Brain pericyte (primary cell): ENCODE measurements at regions not wholly inside any gene's neighbourhood (a gene's known extent, or its start where the extent isn't known, plus 50 kb on each side); places are given as distances from the start of the nearest gene placed in this dataset.
"Not testable (repeated sequence)": the region's sequence is repeated elsewhere in the genome, so short reads cannot be mapped to it uniquely, and the experiment has no call there.

Experiments
- DNase-seq: peaks from one replicate; pipeline ENCODE4 v3.0.0-alpha.2; 2012; ENCODE audit warnings: low read depth, low spot score

DNA sequence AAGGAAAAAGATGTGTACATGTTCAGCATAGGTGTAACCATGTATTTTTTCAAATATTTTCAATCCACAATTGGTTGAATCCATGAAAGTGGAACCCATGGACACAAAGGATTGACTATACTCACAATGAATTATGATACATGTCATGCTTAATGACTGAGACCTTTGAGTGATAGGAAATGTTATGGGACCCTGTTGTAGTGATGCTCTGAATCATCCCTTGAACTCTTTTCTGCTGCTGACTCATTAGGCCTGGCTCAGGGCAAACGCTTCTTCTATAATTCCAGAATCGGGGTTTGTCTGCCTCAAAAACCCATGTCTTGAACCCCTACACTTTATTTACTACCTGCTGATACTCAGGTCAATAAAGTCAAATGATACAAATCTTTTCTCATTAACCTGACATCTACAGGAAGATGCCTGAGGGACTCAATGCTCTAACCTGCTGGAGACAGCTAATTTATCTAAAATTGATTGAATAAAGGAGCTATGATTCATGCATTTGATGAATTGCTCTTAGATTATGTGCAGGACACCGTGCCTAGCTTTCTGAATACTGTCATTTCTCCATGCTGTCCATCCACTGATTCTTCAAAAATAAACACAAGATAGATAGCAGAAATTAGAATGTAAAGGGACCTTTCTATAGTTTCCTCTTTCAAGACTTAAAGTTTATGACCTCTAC is 260.1 kb downstream of the PRELID2 start:
- DNase-seq, result no peak

DNA sequence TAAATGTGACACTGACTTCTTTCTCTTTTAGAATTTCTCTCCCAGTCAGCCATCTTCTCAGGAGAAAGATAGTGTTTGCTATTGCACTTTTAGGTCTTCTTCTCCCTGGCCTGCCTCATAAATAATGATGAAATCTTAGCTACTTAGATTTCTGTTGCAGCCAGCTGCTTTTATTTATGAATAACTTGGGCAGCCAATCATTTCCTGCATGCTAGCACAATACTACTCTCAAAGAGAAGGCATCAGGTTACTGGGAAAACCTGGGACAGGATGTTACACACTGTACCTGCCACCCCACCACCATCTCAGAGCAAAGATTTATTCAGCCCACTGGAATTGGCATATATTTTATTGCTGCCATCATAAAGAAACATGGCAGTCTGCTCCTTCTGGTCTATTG is 266.6 kb downstream of the PRELID2 start:
- no peak for DNase-seq

DNA sequence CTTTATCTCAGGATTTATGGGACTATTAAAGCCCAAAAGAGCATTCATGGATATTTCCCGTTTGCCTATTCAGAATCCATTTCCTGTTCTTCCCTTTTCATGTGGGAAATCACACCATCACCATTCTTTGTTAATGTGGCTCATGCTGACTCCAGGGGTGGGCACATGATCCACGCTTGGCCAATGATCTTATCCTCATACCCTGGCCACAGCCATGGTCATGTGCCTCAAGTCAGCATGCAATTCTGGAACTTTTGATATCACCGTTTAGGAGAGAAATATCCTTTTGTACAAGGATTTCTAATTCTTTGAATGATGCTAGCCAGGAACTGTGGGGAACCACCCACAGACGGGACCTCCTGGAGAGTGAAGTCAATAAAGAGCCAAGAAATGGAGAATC is 272.2 kb downstream of the PRELID2 start:
- no peak for DNase-seq

DNA sequence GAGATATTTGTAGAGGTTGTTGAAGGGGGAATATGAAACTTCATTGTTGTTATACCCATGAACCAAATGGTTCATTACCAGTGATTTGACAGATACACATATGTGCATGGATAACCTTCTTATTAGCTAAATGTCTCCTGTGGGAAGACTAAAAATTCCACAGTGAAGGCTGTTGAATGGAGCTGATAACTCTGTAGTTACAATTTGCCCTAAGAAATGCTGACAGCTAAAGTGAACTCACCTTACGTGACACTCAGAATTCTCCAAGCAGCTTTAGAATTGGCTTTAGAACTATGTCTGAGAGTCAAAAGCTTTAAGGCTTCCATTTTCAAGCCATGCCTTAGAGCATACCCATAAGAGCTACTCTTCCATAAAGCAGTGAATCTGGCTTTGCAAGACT is 276.9 kb downstream of the PRELID2 start:
- DNase-seq, result no peak

DNA sequence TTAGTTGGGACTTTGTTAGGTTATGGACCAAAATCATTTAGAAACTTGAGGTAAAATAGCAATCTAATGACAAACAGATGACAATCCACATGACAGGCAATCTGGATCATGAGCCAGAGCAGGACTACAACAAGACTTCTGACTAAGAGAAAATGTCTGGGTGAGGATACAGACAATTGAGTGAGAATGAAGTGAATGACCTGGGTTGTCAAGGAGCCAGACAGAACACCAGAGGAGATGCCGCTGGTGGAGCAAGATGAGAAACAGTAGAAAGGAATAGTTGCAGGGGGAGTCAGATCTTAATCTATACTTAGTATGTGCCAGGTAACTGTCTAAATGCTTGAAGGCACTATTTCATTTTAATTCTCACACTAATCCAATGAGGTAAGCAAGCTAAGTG is 277.8 kb downstream of the PRELID2 start:
- DNase-seq, result no peak

DNA sequence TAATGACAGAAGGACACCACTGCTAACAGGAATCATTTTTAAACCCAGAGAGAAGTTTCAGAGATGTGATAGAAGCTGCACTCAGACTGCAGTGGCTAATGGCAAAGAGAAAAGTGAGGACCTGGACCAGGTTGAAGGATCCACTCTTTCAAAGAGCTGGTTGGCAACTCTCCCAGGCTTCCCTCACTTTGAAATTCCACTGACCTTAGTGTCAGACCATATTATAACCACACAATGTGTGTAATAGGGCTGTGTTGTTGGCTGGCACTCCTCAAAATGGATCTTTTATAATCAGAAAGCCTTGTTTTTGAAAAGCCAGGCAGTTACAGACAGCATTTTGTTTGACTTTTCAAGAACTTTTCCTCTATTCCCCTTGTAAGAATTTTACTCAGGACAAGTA is 280.7 kb downstream of the PRELID2 start:
- no peak for DNase-seq

DNA sequence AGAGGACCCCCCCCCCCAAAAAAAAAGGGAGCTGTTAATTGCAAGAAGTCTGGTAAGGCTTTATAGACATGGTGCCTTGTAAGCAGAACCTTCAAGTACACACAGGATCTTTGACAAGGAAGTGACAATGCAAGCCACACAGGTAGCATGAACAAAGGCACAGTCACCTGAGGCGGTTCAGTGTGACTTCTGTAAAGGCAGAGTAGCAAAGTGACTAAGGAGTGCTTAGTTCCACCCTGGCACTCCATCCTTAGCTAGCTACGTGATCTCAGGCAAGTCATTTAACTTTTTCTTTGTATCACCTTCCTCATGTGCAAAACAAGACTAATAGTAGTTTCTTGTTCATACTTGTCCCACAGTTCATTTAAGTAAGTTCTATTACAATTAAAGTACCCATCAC is 282.0 kb downstream of the PRELID2 start:
- DNase-seq, result no peak

DNA sequence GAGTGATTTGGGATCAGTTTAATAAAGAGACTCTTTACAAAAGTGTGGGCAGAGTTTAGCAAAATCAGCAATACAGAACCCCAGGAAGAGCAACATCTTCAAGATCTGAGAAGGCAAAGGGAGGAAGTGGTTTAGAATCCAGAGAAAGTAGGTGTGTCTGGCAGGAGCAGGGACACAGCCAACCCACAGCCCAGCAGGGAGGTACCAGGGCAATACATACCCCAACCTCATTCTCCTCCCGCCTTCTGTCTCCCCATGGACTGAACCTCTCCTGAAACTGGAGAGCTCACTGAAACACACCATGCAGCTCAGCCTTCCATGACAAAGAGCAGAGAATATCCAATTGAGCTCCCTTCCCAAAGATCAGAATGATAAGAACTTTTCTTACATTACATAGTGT is 283.4 kb downstream of the PRELID2 start:
- DNase-seq, result no peak

DNA sequence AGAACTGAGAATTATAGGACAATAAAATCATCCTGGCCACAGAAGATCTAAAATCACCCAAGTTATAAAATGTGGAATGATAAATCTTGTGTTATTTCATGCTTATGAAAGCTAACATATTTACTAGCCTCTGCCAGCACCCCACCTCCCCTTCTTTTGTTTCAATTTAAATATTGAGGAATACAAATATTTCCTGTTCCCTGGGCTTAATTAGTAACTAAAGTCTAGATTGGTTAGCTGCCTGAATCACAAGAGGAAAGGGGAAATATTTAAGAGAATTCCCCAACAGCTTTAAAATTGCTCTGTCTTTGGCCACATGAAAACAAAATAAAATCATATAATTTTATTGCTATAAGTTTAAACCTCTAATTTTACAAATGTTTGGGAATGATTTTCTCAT is 287.0 kb downstream of the PRELID2 start:
- DNase-seq, result no peak

DNA sequence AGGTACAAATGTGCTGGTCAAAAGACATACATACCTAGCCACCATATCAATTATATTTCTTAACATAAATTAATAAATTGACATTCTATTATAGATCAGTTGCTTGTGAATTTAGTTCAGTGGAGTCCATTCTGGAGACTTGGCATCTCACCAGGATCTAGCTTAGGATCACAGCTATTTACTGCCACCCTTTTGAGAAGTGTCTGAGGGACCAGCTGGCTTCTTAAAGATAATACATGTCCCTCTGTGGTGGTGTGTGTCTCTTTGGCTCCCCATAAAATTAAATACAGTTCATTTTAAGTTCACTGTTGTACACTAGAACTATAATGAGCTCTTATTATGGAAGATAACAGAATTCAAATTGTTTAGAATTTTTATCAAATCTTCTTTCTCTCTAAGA is 290.7 kb downstream of the PRELID2 start:
- DNase-seq, result no peak

DNA sequence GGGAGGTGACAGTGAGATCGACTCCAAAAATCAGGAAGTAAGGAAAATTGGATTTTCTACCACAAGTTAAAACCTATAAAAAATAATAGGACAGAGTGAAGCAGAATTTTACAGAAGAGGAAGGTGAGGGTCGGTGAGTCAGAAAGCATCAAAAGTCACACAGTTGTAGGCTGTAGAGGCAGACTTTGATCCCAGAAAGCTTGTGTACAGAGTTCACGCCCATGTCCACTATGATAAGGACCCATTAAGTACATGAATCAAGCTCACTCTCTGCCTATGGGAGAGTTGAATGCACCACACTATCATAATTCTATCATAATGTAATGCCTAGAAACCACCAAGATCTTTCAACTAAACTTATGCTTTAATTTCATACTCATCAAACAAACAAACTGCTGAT is 291.2 kb downstream of the PRELID2 start:
- DNase-seq, result no peak

DNA sequence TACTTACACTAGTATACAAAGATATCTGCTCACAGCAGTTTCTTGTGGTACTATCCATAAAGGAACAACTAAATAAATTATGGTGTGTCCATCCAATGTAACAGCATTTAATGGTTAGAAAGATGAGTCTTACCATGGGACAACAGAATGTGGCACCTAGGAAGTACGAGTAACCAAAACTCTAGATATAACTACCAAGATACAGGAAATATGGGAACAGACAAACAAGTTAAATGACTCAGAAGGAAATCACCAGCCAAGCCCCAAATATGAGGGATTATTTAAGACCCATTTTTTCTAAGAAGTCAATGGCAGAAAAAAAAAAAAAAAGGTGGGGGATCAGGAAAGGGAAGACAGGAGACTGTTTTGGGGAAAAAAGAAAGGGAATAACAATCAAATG is 294.8 kb downstream of the PRELID2 start:
- DNase-seq, result no peak

DNA sequence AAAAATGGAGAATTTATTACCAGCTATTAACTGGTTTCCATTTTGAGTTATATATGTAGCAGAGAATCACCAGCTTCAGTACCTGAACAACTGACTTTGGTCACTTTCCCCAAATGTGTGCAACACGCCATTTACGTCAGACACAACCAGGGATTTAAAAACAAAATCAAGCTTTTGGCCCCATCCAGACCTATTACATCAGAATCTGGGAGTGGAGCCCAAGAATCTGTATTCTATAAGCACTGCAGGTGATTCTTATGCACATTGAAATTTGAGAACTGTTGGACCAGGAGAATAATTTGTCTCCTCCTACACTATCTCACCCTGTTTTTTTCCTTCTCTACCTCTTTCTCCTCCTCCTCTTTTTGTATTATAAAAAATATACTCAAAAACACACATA is 295.9 kb downstream of the PRELID2 start:
- no peak for DNase-seq

DNA sequence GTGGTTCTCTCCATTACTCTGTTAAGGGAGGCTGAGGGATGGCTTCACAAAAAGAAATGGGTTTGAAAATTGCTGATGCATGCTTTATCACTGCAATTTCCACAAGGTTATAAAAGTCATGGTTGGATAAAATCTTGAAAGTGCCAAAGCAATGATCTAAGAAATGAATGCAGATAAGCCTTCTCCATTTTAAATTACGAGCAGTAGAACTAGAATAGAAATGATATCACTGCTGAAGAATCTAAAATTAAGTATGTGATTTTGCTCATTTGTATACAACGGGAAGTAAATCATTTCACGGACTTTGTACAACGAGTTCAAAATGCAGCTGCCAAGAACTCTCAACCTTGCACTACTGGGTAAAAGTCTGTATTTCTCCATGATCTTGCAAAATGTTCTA is 299.0 kb downstream of the PRELID2 start:
- DNase-seq, result no peak

DNA sequence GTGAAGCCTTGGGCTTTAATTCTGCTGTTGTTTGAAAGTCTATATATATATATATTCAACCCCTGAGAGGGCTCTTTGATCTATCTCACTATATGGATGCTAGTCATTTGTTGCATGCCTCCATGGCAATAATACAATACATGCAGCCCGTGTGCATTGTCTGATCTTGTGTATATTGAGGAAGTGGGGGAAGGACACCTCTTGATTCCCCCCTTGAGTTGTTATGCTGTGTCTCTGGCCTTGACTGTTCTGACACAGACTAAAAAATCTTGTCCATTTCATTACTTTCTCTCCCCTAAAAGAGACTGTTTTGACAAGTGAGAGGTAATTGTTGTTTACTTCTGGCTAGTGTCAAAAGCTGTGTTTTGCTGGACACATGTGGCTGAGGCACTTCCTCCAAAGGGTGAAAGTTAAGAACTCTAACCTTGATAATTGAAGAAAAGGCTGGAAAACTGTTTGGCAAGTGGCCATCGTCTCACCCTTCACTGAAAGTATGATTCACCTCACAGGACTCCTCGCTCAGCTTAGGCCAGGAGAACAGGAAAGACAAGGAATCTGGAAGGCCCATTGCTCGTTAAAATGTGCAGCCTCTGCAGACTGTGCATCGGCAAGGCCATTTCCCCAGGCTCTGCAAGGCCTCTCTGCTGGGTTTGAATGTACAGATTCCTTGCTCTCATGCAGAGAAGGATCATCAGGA is 304.0 kb downstream of the PRELID2 start:
- no peak for DNase-seq

DNA sequence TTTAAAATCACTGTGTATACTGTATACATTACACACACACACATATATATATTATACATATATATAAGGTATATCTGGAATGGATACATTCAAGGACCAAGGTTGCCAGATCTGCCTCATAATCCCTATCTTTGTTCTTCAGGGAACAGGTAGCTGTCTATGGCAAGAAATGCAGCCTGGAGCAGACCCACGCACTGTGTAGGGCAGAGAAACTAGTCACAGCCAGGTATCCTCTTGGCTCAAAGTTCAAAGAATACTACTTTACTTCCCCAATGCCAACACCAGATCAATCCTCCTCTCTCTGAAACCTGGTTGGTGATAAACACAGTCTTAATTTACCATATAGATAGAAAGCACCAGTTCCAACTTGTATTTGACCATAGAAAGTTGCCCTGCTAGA is 313.6 kb downstream of the PRELID2 start:
- DNase-seq, result no peak

DNA sequence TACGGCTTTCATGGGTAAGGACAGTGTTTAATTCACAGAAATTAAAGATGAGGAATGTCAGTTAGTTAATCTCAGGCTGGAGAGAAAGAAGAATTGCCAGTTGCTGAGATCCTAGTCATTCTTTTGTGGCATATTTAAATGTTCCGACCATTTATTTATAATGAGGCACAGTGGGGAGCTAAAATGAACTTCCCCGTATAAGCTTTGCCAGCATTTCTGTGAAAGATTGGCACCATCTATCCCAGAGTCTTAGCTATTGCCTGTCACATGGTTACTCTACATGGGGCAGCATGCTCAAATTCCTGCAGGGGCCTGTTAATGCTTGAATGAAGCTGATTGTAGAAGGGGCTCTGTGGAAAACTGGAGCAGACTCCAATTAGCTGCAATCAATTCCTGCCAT is 314.1 kb downstream of the PRELID2 start:
- DNase-seq, result no peak

DNA sequence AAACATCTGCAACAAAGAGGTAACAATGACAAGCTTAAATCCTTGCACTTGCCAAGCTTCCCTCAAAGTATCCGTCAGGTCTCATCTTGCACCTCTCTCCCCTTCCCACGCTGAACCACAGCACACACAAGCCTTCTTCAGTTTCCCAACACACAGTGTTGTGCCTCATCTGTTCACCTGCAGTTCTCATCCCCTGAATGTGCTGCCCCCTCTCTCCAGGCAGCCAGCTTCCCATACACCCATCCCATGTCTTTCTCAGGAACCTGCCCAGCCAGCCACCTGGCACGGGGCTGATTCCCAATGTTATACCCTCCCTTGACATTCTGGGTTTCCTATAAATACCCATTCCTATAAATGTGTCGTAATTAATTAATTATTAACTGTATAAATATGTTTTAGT is 314.8 kb downstream of the PRELID2 start:
- DNase-seq, result no peak

DNA sequence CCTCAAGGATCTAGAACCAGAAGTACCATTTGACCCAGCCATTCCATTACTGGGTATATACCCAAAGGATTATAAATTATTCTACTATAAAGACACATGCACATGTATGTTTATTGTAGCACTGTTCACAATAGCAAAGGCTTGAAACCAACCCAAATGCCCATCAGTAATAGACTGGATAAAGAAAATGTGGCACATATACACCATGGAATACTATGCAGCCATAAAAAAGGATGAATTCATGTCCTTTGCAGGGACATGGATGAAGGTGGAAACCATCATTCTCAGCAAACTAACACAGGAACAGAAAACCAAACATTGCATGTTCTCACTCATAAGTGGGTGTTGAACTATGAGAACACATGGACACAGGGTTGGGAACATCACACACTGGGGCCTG is 317.6 kb downstream of the PRELID2 start:
- not testable (repeated sequence) for DNase-seq

DNA sequence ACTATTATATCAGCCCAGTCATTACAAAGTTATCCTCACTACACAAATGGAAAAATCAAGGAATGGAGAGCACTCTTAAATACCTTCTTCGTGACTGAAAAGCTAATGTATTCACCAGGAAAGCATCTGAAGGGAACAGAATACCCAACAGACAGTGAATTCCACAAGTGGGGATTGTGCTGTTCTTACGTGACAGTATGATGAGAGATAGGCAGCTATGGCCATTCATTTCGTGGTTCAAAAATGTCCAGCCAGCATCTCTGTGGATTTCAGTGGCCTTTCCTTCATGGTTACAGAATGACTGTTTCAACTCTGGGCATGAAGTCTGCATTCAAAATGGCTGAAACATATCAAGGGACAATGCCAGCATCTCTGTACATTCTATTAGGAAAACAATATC is 323.8 kb downstream of the PRELID2 start:
- no peak for DNase-seq

DNA sequence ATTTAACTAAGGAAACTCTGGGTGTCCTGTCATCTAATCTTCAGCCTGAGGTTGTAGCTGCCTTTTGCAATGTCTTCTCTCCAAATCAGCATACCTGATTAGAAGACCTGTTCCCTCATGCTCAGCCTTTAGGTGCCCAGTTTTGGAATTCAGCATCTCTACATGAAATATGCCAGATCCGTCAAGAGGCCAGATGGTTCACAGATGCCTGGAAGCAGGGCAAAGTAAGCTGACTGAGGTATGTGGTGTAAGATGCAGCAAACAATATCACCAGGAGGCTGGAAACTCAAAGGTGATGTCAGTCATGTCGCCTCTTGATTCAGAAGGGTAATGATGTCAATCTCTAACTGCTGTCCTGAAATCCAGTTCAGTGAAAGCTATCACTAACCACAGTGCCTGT is 324.4 kb downstream of the PRELID2 start:
- no peak for DNase-seq

DNA sequence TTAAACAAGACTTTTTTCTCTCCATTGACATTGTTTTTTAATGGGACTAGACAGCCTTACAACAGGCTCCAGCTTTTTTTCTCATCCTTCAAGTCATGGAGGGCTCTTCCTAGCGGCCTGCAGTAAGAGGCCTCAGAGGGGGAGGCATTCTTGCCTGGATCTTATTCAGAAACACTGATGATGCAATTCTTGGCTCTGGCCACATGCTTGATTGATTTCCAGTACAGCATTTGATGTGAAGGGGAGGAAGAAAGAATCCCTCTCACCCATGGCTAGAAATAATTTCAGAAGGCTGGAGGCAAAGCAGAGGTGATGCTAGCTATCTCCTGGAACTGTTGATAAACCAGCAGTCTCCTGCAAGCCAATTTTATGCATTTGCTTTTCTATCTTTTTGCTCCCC is 324.8 kb downstream of the PRELID2 start:
- DNase-seq, result no peak

DNA sequence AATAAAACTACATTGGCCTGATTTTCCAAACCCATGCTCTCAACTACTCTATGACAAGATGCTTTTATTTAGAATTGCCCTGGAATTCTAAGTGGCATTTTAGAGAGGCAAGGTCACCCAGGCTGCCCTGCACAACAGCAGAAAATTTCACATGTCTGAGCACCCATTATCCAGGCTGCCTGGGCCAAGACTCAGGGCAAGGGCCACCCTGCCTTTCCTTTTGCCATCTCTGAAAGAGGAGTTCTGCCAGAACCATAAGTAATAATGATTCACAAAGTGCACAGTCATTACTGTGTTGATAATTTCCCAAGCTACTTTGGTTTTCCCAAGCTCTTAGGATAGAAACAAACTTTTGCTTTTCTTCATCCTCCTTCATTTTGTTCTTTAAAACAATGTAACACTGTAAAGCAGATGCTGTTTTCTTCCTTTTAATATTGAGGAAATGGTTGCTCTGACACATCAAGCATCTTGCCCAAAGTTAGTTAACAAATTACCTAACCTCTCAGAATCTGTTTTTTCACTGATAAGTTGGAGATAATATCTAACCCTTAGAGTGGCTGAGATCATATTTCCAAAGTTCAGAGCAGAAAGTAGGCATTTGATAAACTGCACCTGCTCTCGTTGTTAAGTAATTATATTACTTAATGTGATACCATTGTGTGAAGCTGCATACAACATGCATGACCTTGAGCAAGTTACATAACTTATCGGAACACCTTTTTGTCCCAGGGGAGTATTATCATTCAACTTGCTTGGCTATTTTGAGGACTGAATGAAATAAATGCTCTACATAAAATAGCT is 325.6 kb downstream of the PRELID2 start:
- DNase-seq, result no peak
